ENCODE measurements at regions not wholly inside any gene's neighbourhood (a gene's known extent, or its start where the extent isn't known, plus 50 kb on each side); places are given as distances from the start of the nearest gene placed in this dataset.
A peak's percentile ranks its signal among the peaks of the same experiment; 100 is the strongest.
"Not testable (repeated sequence)": the region's sequence is repeated elsewhere in the genome, so short reads cannot be mapped to it uniquely, and the experiment has no call there.

GRCh38 chr9:42435715-42436342 is 252.4 kb downstream of the SPATA31A6 start:
- not testable (repeated sequence) for ATAC-seq (ENCODE audit: low FRiP score); DNase-seq (ENCODE audit: low spot score)

- not testable (repeated sequence) for ATAC-seq (ENCODE audit: low FRiP score); DNase-seq (ENCODE audit: low spot score)
These were observed 253.7 kb downstream of the SPATA31A6 start for GRCh38 chr9:42437057-42437759.

- ATAC-seq (ENCODE audit: low FRiP score); DNase-seq (ENCODE audit: low spot score): not testable (repeated sequence)
These were observed 259.2 kb downstream of the SPATA31A6 start for GRCh38 chr9:42442680-42443079.

- not testable (repeated sequence) for DNase-seq (ENCODE audit: low spot score); ATAC-seq (ENCODE audit: low FRiP score)
These were observed 260.0 kb downstream of the SPATA31A6 start for GRCh38 chr9:42443414-42443813.

- not testable (repeated sequence) for DNase-seq (ENCODE audit: low spot score); ATAC-seq (ENCODE audit: low FRiP score)
These were observed 278.0 kb downstream of the SPATA31A6 start for GRCh38 chr9:42461436-42461835.

- not testable (repeated sequence) for ATAC-seq (ENCODE audit: low FRiP score); DNase-seq (ENCODE audit: low spot score)
These were observed 278.4 kb downstream of the SPATA31A6 start for GRCh38 chr9:42461863-42462262.

GRCh38 chr9:42463981-42464380 is 280.5 kb downstream of the SPATA31A6 start:
- not testable (repeated sequence) for ATAC-seq (ENCODE audit: low FRiP score)

GRCh38 chr9:42470577-42470976 is 287.1 kb downstream of the SPATA31A6 start:
- not testable (repeated sequence) for DNase-seq (ENCODE audit: low spot score); ATAC-seq (ENCODE audit: low FRiP score)

More at GRCh38 chr9:42463981-42464380, 280.5 kb downstream of the SPATA31A6 start:
- DNase-seq (ENCODE audit: low spot score): not testable (repeated sequence)

GRCh38 chr9:42490989-42491388 is 307.5 kb downstream of the SPATA31A6 start:
- DNase-seq (ENCODE audit: low spot score); ATAC-seq (ENCODE audit: low FRiP score): not testable (repeated sequence)

GRCh38 chr9:42502620-42503264 is 319.3 kb downstream of the SPATA31A6 start:
- ATAC-seq (ENCODE audit: low FRiP score); DNase-seq (ENCODE audit: low spot score): not testable (repeated sequence)

GRCh38 chr9:42508111-42508510 is 324.7 kb downstream of the SPATA31A6 start:
- ATAC-seq (ENCODE audit: low FRiP score); DNase-seq (ENCODE audit: low spot score): not testable (repeated sequence)

GRCh38 chr9:42513535-42513934 is 330.1 kb downstream of the SPATA31A6 start:
- ATAC-seq (ENCODE audit: low FRiP score); DNase-seq (ENCODE audit: low spot score): not testable (repeated sequence)

- not testable (repeated sequence) for DNase-seq (ENCODE audit: low spot score); ATAC-seq (ENCODE audit: low FRiP score)
These were observed 351.0 kb downstream of the SPATA31A6 start for GRCh38 chr9:42534325-42534983.

- not testable (repeated sequence) for DNase-seq (ENCODE audit: low spot score); ATAC-seq (ENCODE audit: low FRiP score)
These were observed 351.5 kb downstream of the SPATA31A6 start for GRCh38 chr9:42534984-42535325.

- peak; percentile 81 for ATAC-seq (ENCODE audit: low FRiP score)
- not testable (repeated sequence) for DNase-seq (ENCODE audit: low spot score)
These were observed 367.4 kb downstream of the SPATA31A6 start for GRCh38 chr9:42550789-42551357.

- DNase-seq (ENCODE audit: low spot score); ATAC-seq (ENCODE audit: low FRiP score): not testable (repeated sequence)
These were observed 385.1 kb downstream of the SPATA31A6 start for GRCh38 chr9:42568530-42568929.

- not testable (repeated sequence) for DNase-seq (ENCODE audit: low spot score); ATAC-seq (ENCODE audit: low FRiP score)
These were observed 385.6 kb downstream of the SPATA31A6 start for GRCh38 chr9:42568942-42569556.

- not testable (repeated sequence) for ATAC-seq (ENCODE audit: low FRiP score); DNase-seq (ENCODE audit: low spot score)
These were observed 394.4 kb downstream of the SPATA31A6 start for GRCh38 chr9:42577851-42578250.

All from omental fat pad (tissue), 1 donor.